NCI-H1092 (cell line): ENCODE measurements at regions not wholly inside any gene's neighbourhood (a gene's known extent, or its start where the extent isn't known, plus 50 kb on each side); places are given as distances from the start of the nearest gene placed in this dataset.
"Not testable (repeated sequence)": the region's sequence is repeated elsewhere in the genome, so short reads cannot be mapped to it uniquely, and the experiment has no call there.

Source experiments
- DNase-seq: peaks from one replicate; lab custom pipeline; 2025; lab: John Stamatoyannopoulos, UW

DNA sequence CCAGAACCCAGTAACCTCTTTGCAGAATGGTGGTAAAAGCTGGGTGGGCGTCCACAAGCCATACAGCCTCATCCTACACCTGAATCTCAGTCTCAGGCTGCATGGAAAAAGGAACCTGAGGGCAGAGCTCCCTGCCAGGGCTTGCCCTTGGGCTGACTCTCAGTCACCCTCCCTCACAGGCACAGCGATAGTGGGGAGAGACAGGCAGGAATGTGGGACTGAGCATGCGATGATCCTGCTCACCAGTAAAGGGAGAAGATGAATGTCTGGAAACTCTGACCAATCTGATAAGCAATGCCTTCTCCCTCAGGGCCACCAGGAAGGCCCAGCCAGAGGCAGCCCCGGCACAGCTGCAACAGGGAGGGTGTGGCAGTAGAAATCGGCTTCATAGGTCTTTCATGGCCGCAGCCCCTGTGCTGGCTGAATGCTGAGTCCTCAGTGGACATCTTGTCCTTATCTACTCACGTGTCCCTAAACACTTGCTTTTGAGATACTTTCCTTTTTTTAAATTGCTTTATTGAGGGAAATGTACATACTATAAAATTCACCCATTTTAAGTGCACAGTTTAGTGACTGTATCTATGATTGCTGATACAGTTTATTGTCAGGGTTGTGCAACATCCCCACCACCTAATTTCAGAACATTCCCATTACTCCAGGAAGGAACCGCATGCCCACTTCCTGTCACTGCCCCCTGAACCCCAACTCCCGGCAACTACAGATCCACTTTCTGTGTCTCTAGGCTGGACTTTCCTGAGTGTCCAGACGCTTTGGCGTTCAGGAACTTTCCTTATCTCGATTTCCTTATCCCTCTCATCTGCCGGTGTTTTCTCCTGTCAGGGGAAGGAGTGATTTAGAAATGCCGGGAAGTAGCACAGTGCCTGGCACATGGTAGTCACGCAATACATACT, 258.1 kb downstream of the PCNX1 start:
- DNase-seq, result no peak

DNA sequence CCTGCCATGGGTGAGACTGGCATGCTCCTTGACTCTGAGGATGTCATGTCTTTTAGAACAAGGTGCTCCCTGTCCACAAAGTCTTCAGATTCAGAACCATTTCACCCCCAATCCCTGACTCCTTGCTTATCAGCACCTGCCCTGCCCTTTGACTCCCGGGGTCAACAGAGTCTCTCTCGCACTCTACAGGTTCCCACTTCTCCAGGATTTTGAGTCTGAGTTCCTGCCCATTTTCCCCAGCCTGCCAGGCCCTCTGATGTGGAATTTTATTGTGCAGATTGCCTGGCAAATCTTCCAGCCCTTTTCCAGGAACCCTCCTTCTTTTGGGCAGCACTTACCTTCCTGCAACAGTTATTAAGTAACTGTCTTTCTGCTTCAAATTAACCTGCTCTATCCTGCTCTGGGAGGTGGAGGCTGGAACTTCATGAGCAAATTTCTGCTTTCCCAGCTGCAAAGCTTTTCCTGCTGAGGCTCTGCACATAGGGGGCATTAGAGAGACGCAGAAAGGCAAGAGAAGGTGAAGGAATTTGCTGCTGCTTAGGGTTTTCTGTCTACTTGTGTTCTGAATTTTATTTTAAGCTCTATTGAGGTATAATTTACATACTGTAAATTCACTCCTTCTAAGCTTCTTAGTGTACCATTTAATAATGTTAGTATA, 259.1 kb downstream of the PCNX1 start:
- DNase-seq, result peak; percentile 12

GRCh38 chr14:71167325-71167950, 260.2 kb downstream of the PCNX1 start:
- not testable (repeated sequence) for DNase-seq

DNA sequence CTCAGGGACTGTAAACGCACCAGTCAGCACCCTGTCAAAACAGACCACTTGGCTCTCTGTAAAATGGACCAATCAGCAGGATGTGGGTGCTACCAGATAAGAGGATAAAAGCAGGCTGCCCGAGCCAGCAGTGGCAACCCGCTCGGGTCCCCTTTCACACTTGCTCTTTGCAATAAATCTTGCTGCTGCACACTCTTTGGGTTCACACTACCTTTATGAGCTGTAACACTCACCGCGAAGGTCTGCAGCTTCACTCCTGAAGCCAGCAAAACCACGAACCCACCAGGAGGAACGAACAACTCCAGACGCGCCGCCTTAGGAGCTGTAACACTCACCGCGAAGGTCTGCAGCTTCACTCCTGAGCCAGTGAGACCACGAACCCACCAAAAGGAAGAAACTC, 260.9 kb downstream of the PCNX1 start:
- not testable (repeated sequence) for DNase-seq

GRCh38 chr14:71168564-71169427, 261.5 kb downstream of the PCNX1 start:
- DNase-seq, result no peak

DNA sequence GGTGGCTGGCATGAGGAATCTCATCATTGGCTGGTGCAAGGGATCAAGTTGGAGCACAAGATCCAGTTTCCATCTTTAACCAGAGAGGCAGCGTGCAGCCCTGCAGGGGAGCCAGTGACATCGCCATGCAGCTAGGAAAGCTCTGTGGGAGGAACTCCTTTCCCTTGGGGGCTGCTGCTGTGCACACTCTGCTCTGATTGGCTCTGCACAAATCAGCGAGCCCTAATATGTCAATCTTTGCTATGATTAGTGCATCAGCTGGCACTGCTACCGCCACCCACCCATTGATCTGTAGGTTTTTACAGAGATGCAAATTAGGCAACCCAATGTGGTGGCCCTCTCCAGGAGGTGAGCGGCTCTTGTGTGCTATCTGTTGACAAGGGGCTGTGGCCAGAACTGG, 262.6 kb downstream of the PCNX1 start:
- no peak for DNase-seq

- no peak for DNase-seq
Measured at GRCh38 chr14:71175491-71175890, 268.2 kb downstream of the PCNX1 start.

GRCh38 chr14:71179066-71179465, 271.8 kb downstream of the PCNX1 start:
- no peak for DNase-seq

GRCh38 chr14:71180397-71180796, 273.1 kb downstream of the PCNX1 start:
- no peak for DNase-seq

DNA sequence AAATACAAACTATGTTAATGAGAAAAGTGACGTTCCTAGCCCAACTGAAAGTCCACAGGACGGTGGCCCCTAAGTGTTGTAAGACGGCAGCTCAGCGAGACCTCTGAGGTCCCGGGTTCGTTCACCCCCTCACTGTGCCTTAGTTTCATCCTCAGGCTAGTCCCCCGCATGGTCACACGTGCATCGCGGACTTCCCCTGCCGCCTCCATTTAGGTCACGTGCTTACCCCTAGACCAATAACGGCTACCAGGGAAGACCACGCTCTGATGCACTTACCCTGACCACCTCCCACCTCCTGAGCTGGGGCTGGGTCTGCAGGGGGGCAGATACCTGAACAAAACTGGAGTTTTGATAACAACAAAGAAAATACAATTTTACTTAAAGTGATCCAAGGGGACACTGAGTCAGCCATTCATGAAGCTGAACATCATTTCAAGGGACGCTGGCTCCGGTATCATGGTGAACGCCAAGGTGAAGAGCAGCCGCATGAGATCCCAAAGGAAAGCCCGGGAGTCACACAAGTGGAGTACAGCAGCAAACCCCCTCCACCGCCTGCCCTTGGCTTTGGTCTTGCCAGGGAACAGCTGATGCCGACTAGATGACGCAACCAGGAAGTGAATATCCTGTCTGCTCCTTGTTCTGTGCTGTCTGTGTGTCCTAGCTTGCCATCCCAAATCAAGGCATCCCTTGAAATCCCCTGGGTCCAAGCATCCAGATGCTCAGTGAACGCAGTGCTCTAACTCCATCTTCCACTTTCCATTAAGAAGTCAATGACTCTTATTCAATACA, 274.1 kb downstream of the PCNX1 start:
- no peak for DNase-seq

- DNase-seq, result peak; percentile 89
Measured at GRCh38 chr14:71183876-71184689, 276.8 kb downstream of the PCNX1 start.

DNA sequence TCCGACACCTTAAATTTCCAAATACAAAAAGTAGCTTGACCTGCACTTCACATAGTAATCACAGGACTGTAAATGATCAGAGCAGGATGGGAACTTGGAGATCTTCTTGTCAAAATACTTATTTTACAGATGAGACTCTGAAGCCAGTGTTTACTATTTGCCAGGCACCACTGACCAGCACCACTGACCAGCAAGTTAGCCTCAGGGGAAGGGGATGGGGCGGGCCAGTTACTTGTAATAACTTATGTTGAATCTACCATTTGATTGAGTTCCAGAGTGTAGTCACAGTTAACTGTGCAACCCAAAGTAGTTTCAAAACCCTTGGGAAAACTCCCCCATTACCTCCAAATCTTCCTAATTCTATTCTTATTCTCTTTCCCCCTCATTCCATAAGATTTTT, 278.4 kb downstream of the PCNX1 start:
- no peak for DNase-seq

- no peak for DNase-seq
Measured at GRCh38 chr14:71187633-71188356, 280.5 kb downstream of the PCNX1 start.

GRCh38 chr14:71190770-71191374, 283.6 kb downstream of the PCNX1 start:
- no peak for DNase-seq

DNA sequence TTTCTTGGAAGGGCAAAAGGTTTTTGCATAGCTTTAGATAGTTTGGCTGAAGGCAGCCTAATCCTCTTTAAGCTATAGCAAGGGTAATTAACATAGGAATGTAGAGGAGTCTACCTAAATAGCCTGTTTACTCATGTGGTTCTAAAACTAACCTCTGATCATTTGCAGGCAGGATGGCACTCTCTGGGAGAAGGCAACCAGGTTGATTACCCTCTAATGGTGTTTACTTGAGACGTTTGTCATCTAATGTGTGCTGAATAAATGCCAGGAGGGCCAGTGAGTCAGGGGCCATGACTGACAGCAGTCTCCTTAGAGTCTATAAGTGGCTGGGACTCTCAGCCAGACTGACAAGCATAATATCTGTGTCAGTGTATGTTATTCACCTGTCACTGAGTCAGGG, 286.4 kb downstream of the PCNX1 start:
- DNase-seq, result no peak

DNA sequence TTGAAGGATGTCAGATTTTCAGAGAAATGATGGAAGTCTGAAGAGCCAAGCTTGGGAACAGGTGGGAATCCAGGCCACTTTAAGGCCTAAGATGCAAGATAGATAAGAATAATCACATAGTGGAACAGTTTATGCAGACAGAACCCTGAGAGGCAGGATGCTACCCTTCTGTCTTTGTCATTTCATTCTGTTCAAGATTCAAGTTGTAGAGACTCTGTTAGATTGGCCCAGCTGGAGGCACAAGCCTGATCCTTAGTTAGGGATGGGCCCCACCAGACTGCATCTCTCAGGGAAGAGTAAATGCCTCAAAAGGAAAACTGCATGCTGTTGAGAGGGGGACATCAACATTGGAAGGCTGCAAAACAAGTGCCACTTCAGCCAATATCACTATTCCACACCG, 287.0 kb downstream of the PCNX1 start:
- DNase-seq, result no peak

GRCh38 chr14:71196921-71197320, 289.7 kb downstream of the PCNX1 start:
- DNase-seq, result no peak

GRCh38 chr14:71198687-71199086, 291.4 kb downstream of the PCNX1 start:
- DNase-seq, result no peak

- no peak for DNase-seq
Measured at GRCh38 chr14:71201840-71202239, 294.6 kb downstream of the PCNX1 start.
